GM23338 (cell line): ENCODE measurements at regions not wholly inside any gene's neighbourhood (a gene's known extent, or its start where the extent isn't known, plus 50 kb on each side); places are given as distances from the start of the nearest gene placed in this dataset.

ENCODE experiments used
- ATAC-seq: fragments of 200-7000 bp; cut with Tn5 transposase; 3 replicates; pipeline ENCODE4 v1.9.1; 2020
- DNase-seq: peaks from one replicate; pipeline ENCODE4 v3.0.0-alpha.2; 2015; ENCODE audit warnings: low spot score
- H2AFZ ChIP-seq: fragments of 200-600 bp; sonication (generic); 2 replicates; pipeline ENCODE4 v1.8.0; 2016; ENCODE audit warnings: antibody characterized with exemption, mild to moderate bottlenecking, moderate library complexity
- H3F3A ChIP-seq: fragments of 200-600 bp; sonication (generic); replicated peaks from 2 replicates; pipeline ENCODE4 v1.8.0; 2017; ENCODE audit warnings: antibody characterized with exemption, mixed run types, low read depth
- H3K27ac ChIP-seq: fragments of 200-600 bp; sonication (generic); 2 replicates; pipeline ENCODE4 v1.6.1; 2016; ENCODE audit warnings: low read depth
- H3K27me3 ChIP-seq: fragments of 200-600 bp; sonication (generic); 2 replicates; pipeline ENCODE4 v1.8.0; 2016; ENCODE audit warnings: mild to moderate bottlenecking, mixed run types, moderate library complexity; ENCODE audit not compliant: insufficient read depth
- H3K36me3 ChIP-seq: fragments of 200-600 bp; sonication (generic); 2 replicates; pipeline ENCODE4 v1.8.0; 2016; ENCODE audit warnings: mild to moderate bottlenecking; ENCODE audit not compliant: insufficient read depth
- H3K4me1 ChIP-seq: fragments of 200-600 bp; sonication (generic); 2 replicates; pipeline ENCODE4 v1.8.0; 2016; ENCODE audit warnings: mild to moderate bottlenecking, moderate library complexity; ENCODE audit not compliant: insufficient read depth
- H3K4me2 ChIP-seq: fragments of 200-600 bp; sonication (generic); 2 replicates; pipeline ENCODE4 v1.7.1; 2017; ENCODE audit warnings: mixed run types
- H3K4me3 ChIP-seq: fragments of 200-600 bp; sonication (generic); 2 replicates; pipeline ENCODE4 v1.6.1; 2016; ENCODE audit warnings: mixed run types
- H3K79me2 ChIP-seq: fragments of 200-600 bp; sonication (generic); replicated peaks from 2 replicates; pipeline ENCODE4 v1.8.0; 2017; ENCODE audit warnings: mild to moderate bottlenecking; ENCODE audit not compliant: insufficient read depth
- H3K9me2 ChIP-seq: fragments of 200-600 bp; sonication (generic); 2 replicates; pipeline ENCODE4 v1.8.0; 2017; ENCODE audit not compliant: insufficient read depth
- H4K20me1 ChIP-seq: fragments of 200-600 bp; sonication (generic); replicated peaks from 2 replicates; pipeline ENCODE4 v1.8.0; 2017; ENCODE audit warnings: mild to moderate bottlenecking; ENCODE audit not compliant: insufficient read depth
- H3K27ac Mint-ChIP-seq: 2 replicates; pipeline ENCODE4 v1.8.0; 2020; ENCODE audit warnings: inconsistent platforms, mild to moderate bottlenecking, moderate library complexity, mixed read lengths
- H3K27me3 Mint-ChIP-seq: 3 replicates; pipeline ENCODE4 v1.8.0; 2022; ENCODE audit warnings: low read depth, mild to moderate bottlenecking, moderate library complexity, mixed read lengths, inconsistent platforms; ENCODE audit not compliant: insufficient read depth, poor library complexity
- H3K36me3 Mint-ChIP-seq: 3 replicates; pipeline ENCODE4 v1.8.0; 2021; ENCODE audit warnings: low read depth, mild to moderate bottlenecking, inconsistent platforms, moderate library complexity, mixed read lengths
- H3K4me1 Mint-ChIP-seq: 3 replicates; pipeline ENCODE4 v1.8.0; 2020; ENCODE audit warnings: mild to moderate bottlenecking, inconsistent platforms, mixed read lengths
- H3K4me3 Mint-ChIP-seq: 3 replicates; pipeline ENCODE4 v1.8.0; 2021; ENCODE audit warnings: moderate library complexity, mild to moderate bottlenecking, inconsistent platforms, mixed read lengths
- H3K9me3 Mint-ChIP-seq: 3 replicates; pipeline ENCODE4 v1.8.0; 2020; ENCODE audit warnings: moderate library complexity, mild to moderate bottlenecking, inconsistent platforms, mixed read lengths
- CREB1 ChIP-seq: fragments of 250-450 bp; sonication (Bioruptor Pico); IDR thresholded peaks from 2 replicates; pipeline ENCODE4 v1.5.0; 2020; ENCODE audit warnings: low read depth, mild to moderate bottlenecking, moderate library complexity
- EZH2 ChIP-seq: fragments of 200-600 bp; sonication (generic); IDR thresholded peaks from one replicate; pipeline ENCODE4 v1.8.0; 2017; ENCODE audit warnings: antibody characterized with exemption, mild to moderate bottlenecking, low read depth; ENCODE audit not compliant: unreplicated experiment
- JUNB ChIP-seq: IDR thresholded peaks from one replicate; pipeline ENCODE4 v1.6.1; 2016; ENCODE audit warnings: antibody characterized with exemption; ENCODE audit not compliant: unreplicated experiment
- NANOG ChIP-seq: IDR thresholded peaks from 2 replicates; pipeline ENCODE4 v1.6.1; 2016; ENCODE audit warnings: antibody characterized with exemption, borderline replicate concordance
- STAT1 ChIP-seq: IDR thresholded peaks from one replicate; pipeline ENCODE4 v1.6.1; 2016; ENCODE audit warnings: antibody characterized with exemption; ENCODE audit not compliant: unreplicated experiment
- ZNF114 ChIP-seq: fragments of 250-450 bp; sonication (Bioruptor Pico); IDR thresholded peaks from 2 replicates; pipeline ENCODE4 v1.5.0; 2020; ENCODE audit warnings: mild to moderate bottlenecking, moderate library complexity
- ZNF331 ChIP-seq: fragments of 250-450 bp; sonication (Bioruptor Pico); IDR thresholded peaks from 2 replicates; pipeline ENCODE4 v1.5.0; 2020; ENCODE audit warnings: low read depth, mild to moderate bottlenecking, moderate library complexity
- TF ChIP-seq, protein P1 (sequence below): IDR thresholded peaks from 2 replicates; pipeline ENCODE4 v1.6.1; 2016; ENCODE audit warnings: antibody characterized with exemption
- TF ChIP-seq, protein P2 (sequence below): IDR thresholded peaks from one replicate; pipeline ENCODE4 v1.6.1; 2018; ENCODE audit warnings: antibody characterized with exemption; ENCODE audit not compliant: unreplicated experiment
- TF ChIP-seq, protein P3 (sequence below): fragments of 250-450 bp; sonication (Bioruptor Pico); IDR thresholded peaks from 2 replicates; pipeline ENCODE4 v1.5.0; 2020; ENCODE audit warnings: mild to moderate bottlenecking, moderate library complexity

DNA sequence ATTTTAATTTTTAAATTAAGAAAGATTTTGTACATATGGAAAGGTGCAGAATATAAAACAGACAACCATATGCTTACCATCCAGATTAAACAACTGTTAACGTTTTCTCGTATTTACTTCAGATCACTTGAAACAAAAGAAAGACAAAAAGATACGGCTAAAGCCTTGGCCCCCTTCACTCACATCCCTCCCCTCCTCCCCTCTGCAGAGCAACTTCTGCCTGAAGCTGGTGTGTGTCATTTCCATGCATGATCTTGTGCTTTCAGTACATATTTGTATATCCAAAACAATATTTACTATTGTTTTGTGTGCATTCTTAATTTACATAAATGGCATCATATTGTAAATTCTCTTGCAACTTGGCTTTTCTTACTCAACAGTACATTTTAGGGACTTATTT, 68.5 kb upstream of the ANKRD1 start:
- no peaks in the 10 kb centered on the region for H3F3A ChIP-seq
- H3K36me3 ChIP-seq: no peaks in the 10 kb centered on the region
- ATAC-seq (no peak), DNase-seq (no peak)
- no peak overlapping the region for H3K4me3 ChIP-seq
- no peaks in the 10 kb centered on the region for H4K20me1 ChIP-seq
- H3K27ac ChIP-seq: no peak overlapping the region
- Mint-ChIP-seq H3K27me3 (no peaks in the 10 kb centered on the region), H3K4me3 (no peak overlapping the region), H3K36me3 (no peaks in the 10 kb centered on the region), H3K9me3 (no peaks in the 10 kb centered on the region; the same call in 2 of the 3 replicates), H3K4me1 (no peaks in the 10 kb centered on the region), H3K27ac (no peak overlapping the region)
- no peak for TF ChIP-seq CREB1 (CRISPR knock-in tag)
- TF ChIP-seq ZNF114 (CRISPR knock-in tag): no peak
- no peak for TF ChIP-seq NANOG
- no peak for TF ChIP-seq EZH2
- TF ChIP-seq, protein P1, sequence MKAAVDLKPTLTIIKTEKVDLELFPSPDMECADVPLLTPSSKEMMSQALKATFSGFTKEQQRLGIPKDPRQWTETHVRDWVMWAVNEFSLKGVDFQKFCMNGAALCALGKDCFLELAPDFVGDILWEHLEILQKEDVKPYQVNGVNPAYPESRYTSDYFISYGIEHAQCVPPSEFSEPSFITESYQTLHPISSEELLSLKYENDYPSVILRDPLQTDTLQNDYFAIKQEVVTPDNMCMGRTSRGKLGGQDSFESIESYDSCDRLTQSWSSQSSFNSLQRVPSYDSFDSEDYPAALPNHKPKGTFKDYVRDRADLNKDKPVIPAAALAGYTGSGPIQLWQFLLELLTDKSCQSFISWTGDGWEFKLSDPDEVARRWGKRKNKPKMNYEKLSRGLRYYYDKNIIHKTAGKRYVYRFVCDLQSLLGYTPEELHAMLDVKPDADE: no peak
- no peak for TF ChIP-seq ZNF331 (CRISPR knock-in tag)
- no peak for TF ChIP-seq JUNB
- no peak for TF ChIP-seq STAT1
- TF ChIP-seq, protein P2, sequence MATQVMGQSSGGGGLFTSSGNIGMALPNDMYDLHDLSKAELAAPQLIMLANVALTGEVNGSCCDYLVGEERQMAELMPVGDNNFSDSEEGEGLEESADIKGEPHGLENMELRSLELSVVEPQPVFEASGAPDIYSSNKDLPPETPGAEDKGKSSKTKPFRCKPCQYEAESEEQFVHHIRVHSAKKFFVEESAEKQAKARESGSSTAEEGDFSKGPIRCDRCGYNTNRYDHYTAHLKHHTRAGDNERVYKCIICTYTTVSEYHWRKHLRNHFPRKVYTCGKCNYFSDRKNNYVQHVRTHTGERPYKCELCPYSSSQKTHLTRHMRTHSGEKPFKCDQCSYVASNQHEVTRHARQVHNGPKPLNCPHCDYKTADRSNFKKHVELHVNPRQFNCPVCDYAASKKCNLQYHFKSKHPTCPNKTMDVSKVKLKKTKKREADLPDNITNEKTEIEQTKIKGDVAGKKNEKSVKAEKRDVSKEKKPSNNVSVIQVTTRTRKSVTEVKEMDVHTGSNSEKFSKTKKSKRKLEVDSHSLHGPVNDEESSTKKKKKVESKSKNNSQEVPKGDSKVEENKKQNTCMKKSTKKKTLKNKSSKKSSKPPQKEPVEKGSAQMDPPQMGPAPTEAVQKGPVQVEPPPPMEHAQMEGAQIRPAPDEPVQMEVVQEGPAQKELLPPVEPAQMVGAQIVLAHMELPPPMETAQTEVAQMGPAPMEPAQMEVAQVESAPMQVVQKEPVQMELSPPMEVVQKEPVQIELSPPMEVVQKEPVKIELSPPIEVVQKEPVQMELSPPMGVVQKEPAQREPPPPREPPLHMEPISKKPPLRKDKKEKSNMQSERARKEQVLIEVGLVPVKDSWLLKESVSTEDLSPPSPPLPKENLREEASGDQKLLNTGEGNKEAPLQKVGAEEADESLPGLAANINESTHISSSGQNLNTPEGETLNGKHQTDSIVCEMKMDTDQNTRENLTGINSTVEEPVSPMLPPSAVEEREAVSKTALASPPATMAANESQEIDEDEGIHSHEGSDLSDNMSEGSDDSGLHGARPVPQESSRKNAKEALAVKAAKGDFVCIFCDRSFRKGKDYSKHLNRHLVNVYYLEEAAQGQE: no peak
- TF ChIP-seq, protein P3, sequence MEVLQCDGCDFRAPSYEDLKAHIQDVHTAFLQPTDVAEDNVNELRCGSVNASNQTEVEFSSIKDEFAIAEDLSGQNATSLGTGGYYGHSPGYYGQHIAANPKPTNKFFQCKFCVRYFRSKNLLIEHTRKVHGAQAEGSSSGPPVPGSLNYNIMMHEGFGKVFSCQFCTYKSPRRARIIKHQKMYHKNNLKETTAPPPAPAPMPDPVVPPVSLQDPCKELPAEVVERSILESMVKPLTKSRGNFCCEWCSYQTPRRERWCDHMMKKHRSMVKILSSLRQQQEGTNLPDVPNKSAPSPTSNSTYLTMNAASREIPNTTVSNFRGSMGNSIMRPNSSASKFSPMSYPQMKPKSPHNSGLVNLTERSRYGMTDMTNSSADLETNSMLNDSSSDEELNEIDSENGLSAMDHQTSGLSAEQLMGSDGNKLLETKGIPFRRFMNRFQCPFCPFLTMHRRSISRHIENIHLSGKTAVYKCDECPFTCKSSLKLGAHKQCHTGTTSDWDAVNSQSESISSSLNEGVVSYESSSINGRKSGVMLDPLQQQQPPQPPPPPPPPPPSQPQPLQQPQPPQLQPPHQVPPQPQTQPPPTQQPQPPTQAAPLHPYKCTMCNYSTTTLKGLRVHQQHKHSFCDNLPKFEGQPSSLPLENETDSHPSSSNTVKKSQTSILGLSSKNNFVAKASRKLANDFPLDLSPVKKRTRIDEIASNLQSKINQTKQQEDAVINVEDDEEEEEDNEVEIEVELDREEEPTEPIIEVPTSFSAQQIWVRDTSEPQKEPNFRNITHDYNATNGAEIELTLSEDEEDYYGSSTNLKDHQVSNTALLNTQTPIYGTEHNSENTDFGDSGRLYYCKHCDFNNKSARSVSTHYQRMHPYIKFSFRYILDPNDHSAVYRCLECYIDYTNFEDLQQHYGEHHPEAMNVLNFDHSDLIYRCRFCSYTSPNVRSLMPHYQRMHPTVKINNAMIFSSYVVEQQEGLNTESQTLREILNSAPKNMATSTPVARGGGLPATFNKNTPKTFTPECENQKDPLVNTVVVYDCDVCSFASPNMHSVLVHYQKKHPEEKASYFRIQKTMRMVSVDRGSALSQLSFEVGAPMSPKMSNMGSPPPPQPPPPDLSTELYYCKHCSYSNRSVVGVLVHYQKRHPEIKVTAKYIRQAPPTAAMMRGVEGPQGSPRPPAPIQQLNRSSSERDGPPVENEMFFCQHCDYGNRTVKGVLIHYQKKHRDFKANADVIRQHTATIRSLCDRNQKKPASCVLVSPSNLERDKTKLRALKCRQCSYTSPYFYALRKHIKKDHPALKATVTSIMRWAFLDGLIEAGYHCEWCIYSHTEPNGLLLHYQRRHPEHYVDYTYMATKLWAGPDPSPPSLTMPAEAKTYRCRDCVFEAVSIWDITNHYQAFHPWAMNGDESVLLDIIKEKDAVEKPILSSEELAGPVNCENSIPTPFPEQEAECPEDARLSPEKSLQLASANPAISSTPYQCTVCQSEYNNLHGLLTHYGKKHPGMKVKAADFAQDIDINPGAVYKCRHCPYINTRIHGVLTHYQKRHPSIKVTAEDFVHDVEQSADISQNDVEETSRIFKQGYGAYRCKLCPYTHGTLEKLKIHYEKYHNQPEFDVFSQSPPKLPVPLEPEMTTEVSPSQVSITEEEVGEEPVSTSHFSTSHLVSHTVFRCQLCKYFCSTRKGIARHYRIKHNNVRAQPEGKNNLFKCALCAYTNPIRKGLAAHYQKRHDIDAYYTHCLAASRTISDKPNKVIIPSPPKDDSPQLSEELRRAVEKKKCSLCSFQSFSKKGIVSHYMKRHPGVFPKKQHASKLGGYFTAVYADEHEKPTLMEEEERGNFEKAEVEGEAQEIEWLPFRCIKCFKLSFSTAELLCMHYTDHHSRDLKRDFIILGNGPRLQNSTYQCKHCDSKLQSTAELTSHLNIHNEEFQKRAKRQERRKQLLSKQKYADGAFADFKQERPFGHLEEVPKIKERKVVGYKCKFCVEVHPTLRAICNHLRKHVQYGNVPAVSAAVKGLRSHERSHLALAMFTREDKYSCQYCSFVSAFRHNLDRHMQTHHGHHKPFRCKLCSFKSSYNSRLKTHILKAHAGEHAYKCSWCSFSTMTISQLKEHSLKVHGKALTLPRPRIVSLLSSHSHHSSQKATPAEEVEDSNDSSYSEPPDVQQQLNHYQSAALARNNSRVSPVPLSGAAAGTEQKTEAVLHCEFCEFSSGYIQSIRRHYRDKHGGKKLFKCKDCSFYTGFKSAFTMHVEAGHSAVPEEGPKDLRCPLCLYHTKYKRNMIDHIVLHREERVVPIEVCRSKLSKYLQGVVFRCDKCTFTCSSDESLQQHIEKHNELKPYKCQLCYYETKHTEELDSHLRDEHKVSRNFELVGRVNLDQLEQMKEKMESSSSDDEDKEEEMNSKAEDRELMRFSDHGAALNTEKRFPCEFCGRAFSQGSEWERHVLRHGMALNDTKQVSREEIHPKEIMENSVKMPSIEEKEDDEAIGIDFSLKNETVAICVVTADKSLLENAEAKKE (CRISPR knock-in tag): no peak
- H3K79me2 ChIP-seq: no peaks in the 10 kb centered on the region
- no peak overlapping the region for H2AFZ ChIP-seq
- H3K4me1 ChIP-seq: no peaks in the 10 kb centered on the region
- peaks cover 4% of the 10 kb centered on the region; the same call in 1 of the 2 replicates for H3K27me3 ChIP-seq
- H3K4me2 ChIP-seq: no peak overlapping the region
- no peaks in the 10 kb centered on the region for H3K9me2 ChIP-seq
